ENCODE measurements at regions not wholly inside any gene's neighbourhood (a gene's known extent, or its start where the extent isn't known, plus 50 kb on each side); places are given as distances from the start of the nearest gene placed in this dataset.

DNA sequence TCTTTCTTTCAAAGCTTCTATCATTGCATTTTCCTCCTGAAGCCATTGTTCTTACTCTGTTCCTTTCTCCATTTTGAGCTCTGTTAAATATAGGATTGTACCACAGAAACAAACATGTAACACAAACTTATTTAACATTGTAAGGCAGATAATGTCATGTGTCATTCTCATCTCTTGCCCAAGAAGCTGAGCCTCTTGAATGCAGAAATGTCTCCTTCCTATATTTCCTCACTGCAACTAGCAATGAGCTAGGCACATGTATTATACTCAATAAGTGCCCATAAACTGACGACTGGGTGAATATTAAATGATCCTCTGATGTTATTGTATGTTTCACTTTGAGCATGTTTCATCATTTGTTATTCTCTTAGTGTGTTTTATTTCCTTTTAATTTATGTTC is 56.7 kb upstream of the SLC7A11 start:
- DNase-seq, result no peak

DNA sequence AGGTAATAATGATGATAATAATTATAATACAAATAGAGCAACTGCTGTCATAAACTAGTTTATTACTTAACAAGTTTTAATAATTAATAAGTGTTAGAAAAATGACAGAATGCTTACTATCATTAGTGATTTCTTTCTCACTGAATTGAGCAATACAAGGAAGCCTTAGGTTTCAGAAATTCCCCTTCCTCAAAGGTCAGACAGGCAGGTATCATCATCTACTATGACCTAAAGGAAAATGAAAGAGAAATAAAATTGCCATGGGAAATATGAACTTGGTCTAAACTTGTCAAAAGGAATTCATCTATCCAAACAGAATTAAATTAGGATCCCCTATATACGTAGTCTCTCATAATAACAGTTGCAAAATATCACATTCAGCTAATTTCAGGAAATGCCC is 56.3 kb upstream of the SLC7A11 start:
- DNase-seq, result no peak

GRCh38 chr4:138297743-138298405 is 55.7 kb upstream of the SLC7A11 start:
- no peak for DNase-seq

DNA sequence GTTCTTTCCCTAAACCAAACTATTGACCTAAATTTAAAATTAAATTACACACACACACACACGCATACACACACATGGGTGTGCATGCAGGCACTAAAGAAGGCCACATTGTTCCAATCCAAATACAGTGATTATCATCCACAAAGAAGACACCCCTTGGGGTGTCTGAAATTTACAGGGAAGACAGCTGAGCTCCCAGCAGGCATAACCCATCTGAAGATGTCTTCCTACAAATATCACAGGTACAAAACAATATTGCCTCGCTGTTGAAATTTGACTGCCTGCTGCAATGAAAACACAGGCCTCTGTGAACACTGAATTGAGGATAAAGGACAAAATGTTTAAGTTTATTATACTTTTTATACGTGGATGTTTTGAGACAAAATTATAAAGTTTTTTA is 50.2 kb upstream of the SLC7A11 start:
- no peak for DNase-seq
